Suprapubic skin (tissue), 4 donors: ENCODE measurements at regions not wholly inside any gene's neighbourhood (a gene's known extent, or its start where the extent isn't known, plus 50 kb on each side); places are given as distances from the start of the nearest gene placed in this dataset.

ENCODE experiments used
- EP300 ChIP-seq: sonication (generic); formaldehyde crosslinking; IDR thresholded peaks from one replicate; pipeline ENCODE4 v1.6.1; 2017; ENCODE audit warnings: antibody characterized with exemption
- POLR2A ChIP-seq, 2 donors: fragments of 450-650 bp; IDR thresholded peaks; one replicate each; pipeline ENCODE4 v1.6.1; 2017; ENCODE audit warnings: antibody characterized with exemption in 2 of 2, mild to moderate bottlenecking in 2 of 2, moderate library complexity in 2 of 2
- POLR2AphosphoS5 ChIP-seq, 3 donors: sonication (generic); formaldehyde crosslinking; IDR thresholded peaks; one replicate each; pipeline ENCODE4 v1.6.1; 2017; ENCODE audit warnings: antibody characterized with exemption in 3 of 3
- TF ChIP-seq, protein P1 (sequence below), 2 donors: fragments of 200-600 bp in 1 of 2; fragments of 450-650 bp in 1 of 2; sonication (generic) in 1 of 2; IDR thresholded peaks; one replicate each; pipeline ENCODE4 v1.5.1; 2016 to 2019; ENCODE audit warnings: antibody characterized with exemption in 2 of 2, mild to moderate bottlenecking in 1 of 2, moderate library complexity in 1 of 2

DNA sequence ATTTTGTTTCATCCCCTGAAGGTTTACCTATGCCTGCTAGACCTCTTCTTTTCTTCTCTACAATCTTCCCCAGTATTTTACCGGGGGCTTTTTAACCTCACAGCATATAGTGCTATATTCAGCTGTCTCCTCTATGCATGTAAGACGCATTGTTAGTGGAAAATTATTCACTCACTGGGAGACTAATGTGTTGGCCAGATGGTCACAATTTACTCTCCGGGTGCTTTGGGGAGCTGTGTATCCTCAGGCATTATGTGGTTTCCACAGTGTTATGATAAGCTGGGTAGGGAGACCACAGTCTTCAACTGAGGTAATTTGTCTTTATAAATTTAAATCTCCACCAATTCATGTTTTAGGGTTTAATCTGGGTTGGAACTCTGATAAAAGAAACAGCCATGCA lies 553.8 kb upstream of the PTCHD4 start:
- TF ChIP-seq POLR2A (IDR thresholded peaks at IDR 0.05): no peak
- TF ChIP-seq, protein P1, sequence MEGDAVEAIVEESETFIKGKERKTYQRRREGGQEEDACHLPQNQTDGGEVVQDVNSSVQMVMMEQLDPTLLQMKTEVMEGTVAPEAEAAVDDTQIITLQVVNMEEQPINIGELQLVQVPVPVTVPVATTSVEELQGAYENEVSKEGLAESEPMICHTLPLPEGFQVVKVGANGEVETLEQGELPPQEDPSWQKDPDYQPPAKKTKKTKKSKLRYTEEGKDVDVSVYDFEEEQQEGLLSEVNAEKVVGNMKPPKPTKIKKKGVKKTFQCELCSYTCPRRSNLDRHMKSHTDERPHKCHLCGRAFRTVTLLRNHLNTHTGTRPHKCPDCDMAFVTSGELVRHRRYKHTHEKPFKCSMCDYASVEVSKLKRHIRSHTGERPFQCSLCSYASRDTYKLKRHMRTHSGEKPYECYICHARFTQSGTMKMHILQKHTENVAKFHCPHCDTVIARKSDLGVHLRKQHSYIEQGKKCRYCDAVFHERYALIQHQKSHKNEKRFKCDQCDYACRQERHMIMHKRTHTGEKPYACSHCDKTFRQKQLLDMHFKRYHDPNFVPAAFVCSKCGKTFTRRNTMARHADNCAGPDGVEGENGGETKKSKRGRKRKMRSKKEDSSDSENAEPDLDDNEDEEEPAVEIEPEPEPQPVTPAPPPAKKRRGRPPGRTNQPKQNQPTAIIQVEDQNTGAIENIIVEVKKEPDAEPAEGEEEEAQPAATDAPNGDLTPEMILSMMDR (IDR thresholded peaks at IDR 0.05): no peak
- no peak for TF ChIP-seq POLR2AphosphoS5 (IDR thresholded peaks at IDR 0.05)
- no peak for TF ChIP-seq EP300
